Memory B cell (primary cell): ENCODE measurements at regions not wholly inside any gene's neighbourhood (a gene's known extent, or its start where the extent isn't known, plus 50 kb on each side); places are given as distances from the start of the nearest gene placed in this dataset.

ENCODE experiments used
- ATAC-seq: fragments of 150-1000 bp; cut with Tn5 transposase; 2 replicates; pipeline ENCODE4 v1.10.0; 2021; ENCODE audit warnings: low read depth, mild to moderate bottlenecking, moderate library complexity
- DNase-seq, 2 donors: peaks; one replicate each; pipeline ENCODE4 v3.0.0; 2022; ENCODE audit warnings: low spot score in 2 of 2
- H3K27ac Mint-ChIP-seq: one replicate; pipeline ENCODE4 v1.8.0; 2022; ENCODE audit warnings: mild to moderate bottlenecking, moderate library complexity, mixed read lengths
- H3K27me3 Mint-ChIP-seq: one replicate; pipeline ENCODE4 v1.8.0; 2022; ENCODE audit warnings: mixed read lengths
- H3K36me3 Mint-ChIP-seq: one replicate; pipeline ENCODE4 v1.8.0; 2022; ENCODE audit warnings: mild to moderate bottlenecking, mixed read lengths
- H3K4me1 Mint-ChIP-seq: one replicate; pipeline ENCODE4 v1.8.0; 2022; ENCODE audit warnings: mixed read lengths
- H3K4me3 Mint-ChIP-seq: one replicate; pipeline ENCODE4 v1.8.0; 2022; ENCODE audit warnings: mild to moderate bottlenecking, moderate library complexity, mixed read lengths
- H3K9me3 Mint-ChIP-seq: one replicate; pipeline ENCODE4 v1.8.0; 2022; ENCODE audit warnings: mixed read lengths

DNA sequence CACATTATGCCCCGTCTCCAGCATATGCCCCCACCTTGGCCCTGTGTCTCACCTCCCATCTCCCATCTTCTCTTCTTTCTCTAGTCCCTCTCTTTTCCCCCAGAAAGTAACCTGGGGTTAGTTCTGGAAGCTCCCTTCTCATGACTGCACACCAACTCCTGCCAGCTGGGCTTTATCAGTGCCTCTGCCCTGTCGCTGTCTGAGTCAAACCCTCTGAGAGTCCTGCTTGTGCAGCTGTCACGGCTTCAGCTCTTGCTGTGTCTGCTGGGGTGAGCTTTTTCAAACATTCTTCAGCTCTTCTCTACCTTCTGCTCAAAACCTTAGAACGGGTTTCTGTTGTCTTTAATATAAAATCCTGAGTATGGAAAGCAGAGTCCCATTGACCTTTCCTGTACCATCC is 304.5 kb upstream of the B3GAT1 start:
- H3K27ac Mint-ChIP-seq: no peak overlapping the region
- H3K36me3 Mint-ChIP-seq: no peaks in the 10 kb centered on the region
- H3K27me3 Mint-ChIP-seq: peaks cover 2% of the 10 kb centered on the region
- H3K4me1 Mint-ChIP-seq: peaks cover 2% of the 10 kb centered on the region
- H3K4me3 Mint-ChIP-seq: no peak overlapping the region
- DNase-seq: no peak
- H3K9me3 Mint-ChIP-seq: peaks cover 1% of the 10 kb centered on the region
- ATAC-seq: no peak

DNA sequence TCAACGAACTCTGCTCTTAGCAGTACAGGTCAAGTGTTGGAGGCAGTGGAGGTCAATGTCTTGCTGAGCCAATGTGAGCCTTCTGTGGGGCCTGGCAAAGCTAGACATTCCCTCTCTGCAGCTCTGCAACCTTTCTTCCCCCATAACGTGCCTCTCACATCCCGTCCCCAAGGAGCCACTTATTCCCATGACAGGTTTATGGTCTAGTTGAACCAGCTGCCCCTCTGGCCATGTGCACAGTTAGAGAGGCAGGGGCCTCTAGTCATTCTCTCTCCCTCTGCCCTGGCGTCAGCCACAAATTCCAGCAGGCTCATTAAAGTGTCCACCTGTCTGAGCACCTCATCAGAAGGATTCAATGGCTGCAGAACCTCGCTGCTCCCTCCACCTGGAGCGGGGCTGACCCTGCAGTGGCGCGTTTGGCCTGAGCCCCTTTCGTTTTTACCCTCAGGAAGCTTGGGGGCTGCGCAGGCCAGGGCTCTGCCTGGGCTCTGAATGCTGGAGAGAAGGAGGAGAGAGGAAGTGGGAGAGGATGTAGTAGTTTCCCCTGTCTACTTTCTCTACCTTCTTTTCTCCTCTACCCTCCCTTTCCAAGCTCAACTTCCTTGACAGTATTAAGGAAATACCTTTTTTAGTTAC is 302.1 kb upstream of the B3GAT1 start:
- Mint-ChIP-seq H3K9me3 (no peaks in the 10 kb centered on the region), H3K27me3 (peaks cover 2% of the 10 kb centered on the region), H3K4me1 (peaks cover 2% of the 10 kb centered on the region), H3K36me3 (no peaks in the 10 kb centered on the region), H3K27ac (no peak overlapping the region), H3K4me3 (no peak overlapping the region)
- DNase-seq (no peak), ATAC-seq (no peak)

DNA sequence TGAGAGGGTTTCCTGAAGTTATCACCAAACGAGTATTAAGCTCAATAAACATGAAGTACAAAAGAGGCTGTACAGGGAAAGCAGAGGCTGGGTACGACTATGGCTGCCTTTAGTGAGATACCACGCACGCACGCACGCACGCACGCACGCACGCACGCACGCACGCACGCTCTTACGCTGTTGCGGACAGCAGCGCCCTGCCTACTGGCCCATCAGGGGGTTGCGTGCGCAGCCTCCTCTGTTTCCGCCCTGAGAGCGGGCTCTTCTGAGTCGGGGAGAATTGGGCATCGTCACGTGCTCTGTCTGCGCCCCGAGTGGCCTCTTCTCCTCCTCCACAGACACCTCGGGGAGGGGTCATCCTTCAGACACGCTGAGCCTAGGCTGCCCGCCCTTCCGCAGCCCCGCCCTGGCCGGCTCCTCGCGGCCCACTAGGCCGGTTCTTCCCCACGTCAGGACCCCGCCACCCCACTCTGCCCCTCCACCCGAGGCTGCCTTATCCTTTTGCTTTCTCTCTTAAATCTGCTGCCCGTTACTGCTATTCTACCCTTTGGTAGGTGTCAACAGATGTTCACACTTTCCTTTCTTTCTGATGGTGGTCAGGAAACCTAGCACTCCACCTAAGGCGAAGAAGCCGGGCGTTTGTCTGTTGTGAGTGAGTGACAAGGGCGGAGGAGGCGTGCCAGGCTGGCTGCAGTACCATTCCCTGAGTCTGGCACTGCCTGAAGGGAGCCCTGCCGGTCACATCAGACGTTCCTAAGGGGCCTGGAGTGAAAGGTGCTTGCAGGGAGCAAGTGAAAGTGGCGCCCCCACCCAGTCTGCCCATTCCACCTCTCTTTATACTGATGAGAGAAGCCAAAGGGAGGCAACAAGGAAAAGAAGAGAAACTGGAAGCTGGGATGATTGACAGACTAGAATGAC is 300.4 kb upstream of the B3GAT1 start:
- Mint-ChIP-seq H3K9me3 (no peaks in the 10 kb centered on the region), H3K4me3 (no peak overlapping the region), H3K27me3 (peaks cover 3% of the 10 kb centered on the region), H3K36me3 (no peaks in the 10 kb centered on the region), H3K27ac (no peak overlapping the region), H3K4me1 (no peaks in the 10 kb centered on the region)
- ATAC-seq (no peak), DNase-seq (no peak)

DNA sequence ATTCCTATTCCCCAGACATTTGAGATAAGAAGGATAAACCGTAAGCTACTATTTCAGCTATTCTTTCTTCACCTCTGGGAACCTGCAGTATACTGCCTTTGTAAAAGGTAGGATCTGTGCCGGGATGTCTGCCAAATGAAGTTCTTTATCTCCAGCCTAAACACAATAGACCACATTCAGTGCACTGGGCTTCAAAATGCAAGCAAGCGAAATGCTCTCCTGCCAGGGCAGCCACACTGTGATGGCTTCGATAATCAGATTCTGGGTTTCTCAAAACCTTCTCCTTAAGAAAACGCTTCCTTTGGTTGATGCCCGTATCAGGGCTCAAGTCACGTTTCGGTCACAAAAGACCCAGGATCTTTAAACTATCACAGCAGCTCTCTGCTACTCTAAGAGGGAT is 299.5 kb upstream of the B3GAT1 start:
- Mint-ChIP-seq H3K36me3 (no peaks in the 10 kb centered on the region), H3K4me3 (no peak overlapping the region), H3K27ac (no peak overlapping the region), H3K27me3 (peaks cover 3% of the 10 kb centered on the region), H3K9me3 (no peaks in the 10 kb centered on the region), H3K4me1 (no peaks in the 10 kb centered on the region)
- ATAC-seq (no peak), DNase-seq (no peak)

DNA sequence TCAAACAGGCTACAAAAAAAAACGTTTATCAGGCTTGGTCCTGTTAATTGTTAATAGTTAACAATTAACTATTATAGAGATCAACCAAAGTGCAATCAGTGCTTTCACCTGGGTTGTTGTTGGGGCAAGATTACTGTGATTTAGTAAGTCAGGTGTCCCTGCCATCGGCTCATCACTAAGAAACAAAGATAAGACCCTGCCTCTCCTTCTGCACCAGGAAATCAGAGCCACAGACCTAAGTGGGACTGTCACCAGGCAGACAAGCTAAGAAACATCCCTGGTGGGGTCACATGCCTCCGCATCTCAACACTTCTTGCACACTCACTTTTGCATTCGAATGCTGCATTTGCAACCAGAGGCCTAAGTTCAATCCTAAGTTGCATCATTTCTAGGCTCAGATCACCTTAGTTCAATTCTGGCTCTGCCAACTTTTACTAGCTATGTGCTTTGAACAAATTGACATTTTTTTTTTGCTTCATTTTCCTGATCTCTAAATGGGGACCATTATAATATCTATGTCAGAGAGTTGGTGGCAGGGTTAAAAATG is 298.9 kb upstream of the B3GAT1 start:
- no peaks in the 10 kb centered on the region for H3K9me3 Mint-ChIP-seq
- H3K27ac Mint-ChIP-seq: no peak overlapping the region
- peaks cover 1% of the 10 kb centered on the region for H3K27me3 Mint-ChIP-seq
- no peak for DNase-seq
- no peaks in the 10 kb centered on the region for H3K36me3 Mint-ChIP-seq
- no peak overlapping the region for H3K4me3 Mint-ChIP-seq
- ATAC-seq: no peak
- no peaks in the 10 kb centered on the region for H3K4me1 Mint-ChIP-seq

DNA sequence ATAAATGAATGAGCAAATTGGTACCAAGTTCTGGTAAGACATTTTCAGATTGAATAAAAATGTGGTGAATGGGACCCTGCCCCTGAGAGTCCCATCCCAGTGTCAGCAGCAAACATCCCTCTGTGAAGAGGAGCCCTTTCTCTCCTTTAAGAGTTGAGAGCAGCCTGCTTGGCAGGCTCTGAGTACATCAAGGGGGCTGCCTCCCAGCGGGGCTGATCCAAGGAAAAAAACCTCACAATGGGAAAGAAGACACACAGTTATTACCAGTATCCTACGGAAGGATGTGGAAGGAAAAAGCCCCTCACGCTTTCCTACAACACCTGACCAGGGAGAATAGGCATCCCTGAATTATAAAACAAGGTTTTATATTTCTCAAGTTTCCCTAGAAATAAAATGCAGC is 293.8 kb upstream of the B3GAT1 start:
- ATAC-seq: no peak
- Mint-ChIP-seq H3K36me3 (no peaks in the 10 kb centered on the region), H3K27me3 (peaks cover 1% of the 10 kb centered on the region), H3K4me1 (no peaks in the 10 kb centered on the region), H3K27ac (no peak overlapping the region), H3K4me3 (no peak overlapping the region), H3K9me3 (no peaks in the 10 kb centered on the region)
- DNase-seq: no peak

DNA sequence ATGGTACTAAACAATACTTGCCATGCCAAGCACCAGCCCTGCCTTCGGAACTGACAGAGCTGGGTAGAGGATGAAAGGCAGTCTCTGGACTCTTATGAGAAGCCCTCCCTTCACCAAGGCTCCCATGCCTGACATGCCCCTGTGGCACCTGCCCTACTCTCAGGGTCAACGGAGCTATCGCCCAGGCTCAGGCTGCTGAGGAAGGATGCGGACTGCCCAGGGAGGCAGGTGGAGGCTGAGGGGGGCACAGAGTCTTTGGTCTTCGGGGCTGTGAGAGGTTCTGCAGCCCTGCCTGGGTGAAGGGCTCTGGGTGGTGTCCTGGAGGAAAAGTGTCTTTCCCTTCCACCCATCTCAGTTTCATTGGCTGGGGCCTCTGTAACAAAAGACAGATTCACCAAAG is 290.8 kb upstream of the B3GAT1 start:
- H3K4me1 Mint-ChIP-seq: no peaks in the 10 kb centered on the region
- no peaks in the 10 kb centered on the region for H3K36me3 Mint-ChIP-seq
- ATAC-seq (no peak), DNase-seq (no peak)
- H3K9me3 Mint-ChIP-seq: no peaks in the 10 kb centered on the region
- no peak overlapping the region for H3K4me3 Mint-ChIP-seq
- peaks cover 6% of the 10 kb centered on the region for H3K27me3 Mint-ChIP-seq
- no peak overlapping the region for H3K27ac Mint-ChIP-seq

DNA sequence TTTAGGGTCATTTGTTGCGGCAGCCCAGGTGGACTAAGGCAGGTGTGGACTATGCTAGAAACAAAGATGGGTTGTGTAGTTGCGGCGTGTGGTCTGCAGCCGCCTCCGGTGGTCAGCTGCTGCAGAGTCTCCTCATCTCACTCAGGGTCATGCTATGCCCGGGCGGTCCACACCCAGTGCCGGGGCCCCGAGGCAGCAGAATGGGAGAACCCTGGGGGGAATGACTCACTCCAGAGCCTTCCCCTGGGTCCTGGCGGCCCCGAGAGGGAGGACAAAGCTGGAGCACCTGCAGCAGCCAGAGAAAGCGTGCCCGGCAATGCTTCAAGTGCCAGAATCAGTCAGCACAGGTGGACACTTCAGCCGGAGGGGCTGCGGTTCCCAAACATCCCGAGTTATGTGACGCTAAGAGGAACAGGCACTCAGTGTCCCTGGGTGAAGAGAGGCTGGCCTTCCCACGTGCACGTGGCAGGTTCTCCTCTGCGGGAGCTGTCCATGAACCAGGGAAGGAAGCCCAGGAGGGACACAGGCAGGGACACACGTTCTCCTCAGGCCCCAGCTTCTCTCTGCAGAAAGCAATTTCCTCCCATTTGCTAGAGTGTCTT is 289.6 kb upstream of the B3GAT1 start:
- Mint-ChIP-seq H3K27me3 (peaks cover 6% of the 10 kb centered on the region), H3K9me3 (no peaks in the 10 kb centered on the region), H3K27ac (no peak overlapping the region), H3K36me3 (no peaks in the 10 kb centered on the region), H3K4me3 (no peak overlapping the region), H3K4me1 (no peaks in the 10 kb centered on the region)
- DNase-seq (no peak), ATAC-seq (no peak)

DNA sequence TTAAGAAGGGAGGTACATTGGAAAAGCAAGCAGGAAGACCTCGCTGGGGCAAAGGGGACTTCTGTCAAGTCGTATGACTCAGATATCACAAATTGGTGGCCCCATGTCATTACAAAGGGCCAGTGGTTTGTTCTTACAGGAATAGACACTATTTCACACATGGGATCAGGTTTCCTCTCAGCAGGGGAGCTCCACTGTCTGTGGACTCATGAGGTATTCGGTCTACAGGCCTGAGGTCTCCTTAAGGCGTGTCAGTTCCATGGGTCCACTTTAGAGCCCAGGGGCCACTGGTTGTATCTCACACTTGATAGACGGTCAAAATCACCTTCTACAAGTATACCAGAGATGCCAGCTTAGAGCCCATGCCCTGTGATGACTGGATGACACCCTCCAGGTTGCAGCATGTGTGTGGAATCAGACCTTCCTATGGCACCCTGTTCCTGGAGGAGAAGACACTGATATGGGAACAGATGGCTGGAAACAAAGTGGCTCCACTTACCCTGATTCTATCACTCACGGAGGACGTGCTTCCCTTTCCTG is 288.1 kb upstream of the B3GAT1 start:
- H3K4me3 Mint-ChIP-seq: no peak overlapping the region
- peaks cover 6% of the 10 kb centered on the region for H3K27me3 Mint-ChIP-seq
- ATAC-seq: no peak
- DNase-seq: no peak
- no peaks in the 10 kb centered on the region for H3K36me3 Mint-ChIP-seq
- H3K9me3 Mint-ChIP-seq: no peaks in the 10 kb centered on the region
- H3K4me1 Mint-ChIP-seq: peaks cover 6% of the 10 kb centered on the region
- no peak overlapping the region for H3K27ac Mint-ChIP-seq

DNA sequence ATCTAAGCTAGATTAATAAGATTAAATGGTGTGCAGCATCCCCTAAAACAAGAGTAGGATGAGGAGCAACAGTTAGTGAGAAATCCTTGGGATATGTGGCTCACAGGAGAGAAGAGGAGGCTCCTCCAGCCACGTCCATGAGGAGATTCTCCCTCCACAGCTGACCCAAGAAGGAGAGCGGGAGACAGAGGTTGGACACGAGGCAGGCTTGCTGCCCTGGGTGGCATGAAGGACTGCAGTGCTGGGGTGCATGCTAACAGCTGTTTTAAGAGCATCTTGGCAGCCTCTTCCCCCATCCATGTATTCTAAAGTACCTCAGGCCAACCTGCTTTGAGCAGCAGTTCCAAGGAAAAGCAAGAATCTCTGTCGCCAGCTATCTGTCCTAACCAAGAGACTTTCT is 284.4 kb upstream of the B3GAT1 start:
- Mint-ChIP-seq H3K36me3 (no peaks in the 10 kb centered on the region), H3K4me1 (peaks cover 6% of the 10 kb centered on the region), H3K4me3 (no peak overlapping the region), H3K27ac (no peak overlapping the region), H3K27me3 (peaks cover 7% of the 10 kb centered on the region), H3K9me3 (no peaks in the 10 kb centered on the region)
- no peak for DNase-seq
- ATAC-seq: no peak

DNA sequence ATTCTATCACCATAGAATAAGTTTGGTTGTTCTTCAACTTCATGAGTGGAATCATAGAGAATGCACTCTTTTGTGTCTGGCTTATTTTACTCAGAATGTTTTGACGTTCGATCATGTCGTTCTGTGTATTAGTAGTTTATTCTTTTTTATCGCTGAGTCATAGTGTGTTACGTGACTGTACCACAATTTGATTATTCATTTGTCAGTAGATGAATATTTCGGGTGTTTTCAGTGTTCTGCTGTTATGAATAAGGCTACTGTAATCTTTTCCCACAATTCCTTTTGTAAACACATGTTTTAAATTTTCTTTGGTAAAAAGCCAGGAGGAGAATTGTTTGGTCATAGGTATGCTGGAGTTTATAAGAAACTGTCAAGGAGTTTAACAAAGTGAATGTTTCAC is 279.9 kb upstream of the B3GAT1 start:
- no peak overlapping the region for H3K27ac Mint-ChIP-seq
- no peak for DNase-seq
- no peak for ATAC-seq
- H3K9me3 Mint-ChIP-seq: no peaks in the 10 kb centered on the region
- H3K36me3 Mint-ChIP-seq: no peaks in the 10 kb centered on the region
- peaks cover 5% of the 10 kb centered on the region for H3K27me3 Mint-ChIP-seq
- H3K4me3 Mint-ChIP-seq: no peak overlapping the region
- H3K4me1 Mint-ChIP-seq: peaks cover 6% of the 10 kb centered on the region

DNA sequence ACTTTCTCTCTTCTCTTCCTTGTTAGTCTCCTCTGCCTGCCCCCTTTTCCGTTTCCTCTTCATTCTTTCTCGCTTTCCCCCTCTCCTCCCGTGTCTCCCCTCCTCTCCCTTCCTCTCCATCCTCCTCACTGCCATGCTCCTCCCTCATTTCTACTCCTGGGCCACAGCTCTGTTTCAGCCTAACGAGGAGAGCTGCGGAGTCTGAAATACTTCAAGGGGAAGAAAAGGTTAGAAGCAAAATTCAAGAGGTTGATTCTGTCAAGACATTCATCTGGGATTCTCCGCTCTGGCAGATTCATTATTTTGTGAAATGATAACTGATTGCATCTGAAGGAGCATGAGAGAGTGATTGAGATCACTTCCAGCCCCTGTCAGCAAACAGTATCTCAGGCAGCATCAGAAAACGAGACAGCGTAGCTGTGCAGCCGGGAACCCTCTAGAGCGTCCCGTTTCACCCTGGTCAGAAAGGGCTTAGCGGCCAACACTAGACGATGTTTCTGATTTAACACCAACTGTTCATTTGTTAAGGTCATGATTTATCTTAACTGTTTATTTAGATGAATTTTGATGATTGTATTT is 279.3 kb upstream of the B3GAT1 start:
- peaks cover 5% of the 10 kb centered on the region for H3K27me3 Mint-ChIP-seq
- no peak overlapping the region for H3K4me3 Mint-ChIP-seq
- DNase-seq (no peak), ATAC-seq (no peak)
- peaks cover 5% of the 10 kb centered on the region for H3K4me1 Mint-ChIP-seq
- no peaks in the 10 kb centered on the region for H3K9me3 Mint-ChIP-seq
- H3K27ac Mint-ChIP-seq: no peak overlapping the region
- no peaks in the 10 kb centered on the region for H3K36me3 Mint-ChIP-seq

DNA sequence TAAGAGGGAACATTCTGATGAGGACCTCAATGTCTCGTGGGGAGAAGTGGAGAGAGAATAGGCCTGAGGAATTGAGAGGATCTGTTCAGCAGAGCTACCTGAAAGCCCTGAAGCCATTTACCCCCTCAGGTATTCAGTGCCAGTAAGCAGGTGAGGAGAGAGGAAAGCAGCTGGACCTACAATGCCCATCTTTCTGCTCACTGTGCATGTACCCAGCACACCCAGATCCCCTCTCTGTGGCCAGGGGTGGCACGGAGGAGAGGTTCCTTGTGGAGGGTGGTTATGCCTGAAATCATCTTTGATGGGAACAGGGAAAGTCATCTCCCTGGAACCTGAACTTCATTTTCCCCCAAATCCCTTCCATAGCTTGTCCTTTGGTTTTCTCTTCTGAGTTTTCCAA is 277.8 kb upstream of the B3GAT1 start:
- Mint-ChIP-seq H3K9me3 (no peaks in the 10 kb centered on the region), H3K36me3 (no peaks in the 10 kb centered on the region), H3K4me3 (no peak overlapping the region), H3K4me1 (no peaks in the 10 kb centered on the region), H3K27ac (no peak overlapping the region), H3K27me3 (peaks cover 5% of the 10 kb centered on the region)
- DNase-seq: no peak
- ATAC-seq: no peak

DNA sequence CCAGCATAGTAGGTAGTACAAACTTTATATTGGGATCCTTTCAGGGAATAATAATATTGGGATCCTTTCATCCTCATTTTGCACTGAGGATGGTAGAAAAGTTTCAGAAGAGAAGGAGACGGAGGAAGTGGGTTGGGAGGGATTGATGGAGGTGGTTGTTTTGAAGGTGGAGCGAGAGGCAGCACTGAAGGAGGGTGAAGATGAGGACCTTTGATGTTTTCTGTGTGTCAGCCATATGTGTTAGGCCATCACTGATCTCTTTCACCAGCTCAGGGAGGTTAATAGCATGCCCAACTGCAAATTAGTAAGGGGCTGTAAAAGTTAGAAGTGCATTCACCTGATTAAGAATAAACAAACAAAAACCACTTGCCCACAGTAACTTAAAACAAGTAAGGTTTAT is 275.5 kb upstream of the B3GAT1 start:
- no peaks in the 10 kb centered on the region for H3K36me3 Mint-ChIP-seq
- peaks cover 5% of the 10 kb centered on the region for H3K27me3 Mint-ChIP-seq
- H3K9me3 Mint-ChIP-seq: no peaks in the 10 kb centered on the region
- no peaks in the 10 kb centered on the region for H3K4me1 Mint-ChIP-seq
- ATAC-seq: no peak
- H3K27ac Mint-ChIP-seq: no peak overlapping the region
- DNase-seq: no peak
- H3K4me3 Mint-ChIP-seq: no peak overlapping the region
